Osteoblast (primary cell): ENCODE measurements at regions not wholly inside any gene's neighbourhood (a gene's known extent, or its start where the extent isn't known, plus 50 kb on each side); places are given as distances from the start of the nearest gene placed in this dataset.
"Not testable (repeated sequence)": the region's sequence is repeated elsewhere in the genome, so short reads cannot be mapped to it uniquely, and the experiment has no call there.

Source experiments
- DNase-seq: peaks from one replicate; pipeline ENCODE4 v3.0.0; 2011; ENCODE audit warnings: low spot score, mixed read lengths; ENCODE audit not compliant: insufficient read length; ENCODE audit errors: missing footprints
- H2AFZ ChIP-seq: 2 replicates; pipeline ENCODE4 v1.6.0; 2011; ENCODE audit warnings: mild to moderate bottlenecking, low read length
- H3K27ac ChIP-seq: 2 replicates; pipeline ENCODE4 v1.5.1; 2011; ENCODE audit warnings: mild to moderate bottlenecking, low read depth, low read length, moderate library complexity
- H3K27me3 ChIP-seq: 2 replicates; pipeline ENCODE4 v1.6.0; 2012; ENCODE audit warnings: mild to moderate bottlenecking, control low read depth, inconsistent platforms, low read length, moderate library complexity; ENCODE audit not compliant: insufficient read depth
- H3K36me3 ChIP-seq: 2 replicates; pipeline ENCODE4 v1.5.1; 2011; ENCODE audit warnings: mild to moderate bottlenecking, low read length, control low read depth, moderate library complexity; ENCODE audit not compliant: insufficient read depth
- H3K4me1 ChIP-seq: 2 replicates; pipeline ENCODE4 v1.5.1; 2011; ENCODE audit warnings: mild to moderate bottlenecking, low read length, control low read depth, moderate library complexity; ENCODE audit not compliant: insufficient read depth
- H3K4me2 ChIP-seq: 2 replicates; pipeline ENCODE4 v1.6.0; 2011; ENCODE audit warnings: mild to moderate bottlenecking, low read length; ENCODE audit not compliant: insufficient read depth
- H3K4me3 ChIP-seq: fragments of 200-600 bp; sonication (generic); 3 replicates; pipeline ENCODE4 v1.5.1; 2012; ENCODE audit warnings: mild to moderate bottlenecking, low read length, inconsistent platforms; ENCODE audit not compliant: insufficient read depth
- H3K79me2 ChIP-seq: 2 replicates; pipeline ENCODE4 v1.6.0; 2012; ENCODE audit warnings: mild to moderate bottlenecking, low read length, control low read depth, inconsistent platforms; ENCODE audit not compliant: insufficient read depth
- H3K9me3 ChIP-seq: 2 replicates; pipeline ENCODE4 v1.5.1; 2011; ENCODE audit warnings: low read depth, low read length, control low read depth
- H4K20me1 ChIP-seq: 2 replicates; pipeline ENCODE4 v1.6.0; 2012; ENCODE audit warnings: mild to moderate bottlenecking, low read length, control low read depth; ENCODE audit not compliant: insufficient read depth
- TF ChIP-seq, protein P1 (sequence below): IDR thresholded peaks from 2 replicates; pipeline ENCODE4 v1.5.1; 2011; ENCODE audit warnings: mild to moderate bottlenecking, low read depth, low read length, moderate library complexity; ENCODE audit errors: extremely low read depth

- not testable (repeated sequence) for H3K4me1 ChIP-seq, H3K9me3 ChIP-seq, H3K27me3 ChIP-seq, H4K20me1 ChIP-seq, H2AFZ ChIP-seq, H3K4me2 ChIP-seq, H3K79me2 ChIP-seq, DNase-seq, H3K36me3 ChIP-seq, H3K4me3 ChIP-seq, H3K27ac ChIP-seq
These were observed 246.4 kb downstream of the TMEM121 start for GRCh38 chr14:105772710-105773250.

DNA sequence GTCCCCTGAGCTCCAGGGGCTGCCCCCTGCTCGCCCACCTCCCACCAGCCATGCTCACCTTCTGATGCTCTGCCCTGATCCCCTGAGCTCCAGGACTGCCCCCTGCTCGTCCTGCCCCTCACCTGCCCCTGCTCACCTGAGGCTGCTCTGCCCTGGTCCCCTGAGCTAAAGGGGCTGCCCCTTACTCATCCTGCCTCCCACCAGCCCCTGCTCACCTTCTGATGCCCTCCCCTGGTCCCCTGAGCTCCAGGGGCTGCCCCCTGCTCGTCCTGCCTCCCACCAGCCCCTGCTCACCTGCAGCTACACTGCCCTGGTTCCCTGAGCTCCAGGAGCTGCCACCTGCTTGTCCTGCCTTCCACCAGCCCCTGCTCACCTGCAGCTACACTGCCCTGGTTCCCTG lies 247.2 kb downstream of the TMEM121 start:
- H3K4me1 ChIP-seq, result no peaks in the 10 kb centered on the region
- H4K20me1 ChIP-seq, result no peaks in the 10 kb centered on the region
- H3K27ac ChIP-seq, result no peak overlapping the region
- TF ChIP-seq, protein P1, sequence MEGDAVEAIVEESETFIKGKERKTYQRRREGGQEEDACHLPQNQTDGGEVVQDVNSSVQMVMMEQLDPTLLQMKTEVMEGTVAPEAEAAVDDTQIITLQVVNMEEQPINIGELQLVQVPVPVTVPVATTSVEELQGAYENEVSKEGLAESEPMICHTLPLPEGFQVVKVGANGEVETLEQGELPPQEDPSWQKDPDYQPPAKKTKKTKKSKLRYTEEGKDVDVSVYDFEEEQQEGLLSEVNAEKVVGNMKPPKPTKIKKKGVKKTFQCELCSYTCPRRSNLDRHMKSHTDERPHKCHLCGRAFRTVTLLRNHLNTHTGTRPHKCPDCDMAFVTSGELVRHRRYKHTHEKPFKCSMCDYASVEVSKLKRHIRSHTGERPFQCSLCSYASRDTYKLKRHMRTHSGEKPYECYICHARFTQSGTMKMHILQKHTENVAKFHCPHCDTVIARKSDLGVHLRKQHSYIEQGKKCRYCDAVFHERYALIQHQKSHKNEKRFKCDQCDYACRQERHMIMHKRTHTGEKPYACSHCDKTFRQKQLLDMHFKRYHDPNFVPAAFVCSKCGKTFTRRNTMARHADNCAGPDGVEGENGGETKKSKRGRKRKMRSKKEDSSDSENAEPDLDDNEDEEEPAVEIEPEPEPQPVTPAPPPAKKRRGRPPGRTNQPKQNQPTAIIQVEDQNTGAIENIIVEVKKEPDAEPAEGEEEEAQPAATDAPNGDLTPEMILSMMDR, result no peak
- DNase-seq, result no peak
- no peaks in the 10 kb centered on the region for H3K27me3 ChIP-seq
- no peak overlapping the region for H3K4me3 ChIP-seq
- H3K36me3 ChIP-seq, result no peaks in the 10 kb centered on the region
- H3K79me2 ChIP-seq, result no peaks in the 10 kb centered on the region
- H3K9me3 ChIP-seq, result no peaks in the 10 kb centered on the region
- H3K4me2 ChIP-seq, result no peak overlapping the region
- H2AFZ ChIP-seq, result no peak overlapping the region

- H2AFZ ChIP-seq, result no peak overlapping the region
- H3K4me3 ChIP-seq, result no peak overlapping the region
- TF ChIP-seq, protein P1, result no peak
- no peak overlapping the region for H3K27ac ChIP-seq
- H3K4me2 ChIP-seq, result no peak overlapping the region
- DNase-seq, result no peak
- no peaks in the 10 kb centered on the region for H4K20me1 ChIP-seq
- no peaks in the 10 kb centered on the region for H3K27me3 ChIP-seq
- no peaks in the 10 kb centered on the region for H3K36me3 ChIP-seq
- H3K4me1 ChIP-seq, result no peaks in the 10 kb centered on the region
- H3K79me2 ChIP-seq, result no peaks in the 10 kb centered on the region
- no peaks in the 10 kb centered on the region for H3K9me3 ChIP-seq
These were observed 247.6 kb downstream of the TMEM121 start for GRCh38 chr14:105774001-105774400.

DNA sequence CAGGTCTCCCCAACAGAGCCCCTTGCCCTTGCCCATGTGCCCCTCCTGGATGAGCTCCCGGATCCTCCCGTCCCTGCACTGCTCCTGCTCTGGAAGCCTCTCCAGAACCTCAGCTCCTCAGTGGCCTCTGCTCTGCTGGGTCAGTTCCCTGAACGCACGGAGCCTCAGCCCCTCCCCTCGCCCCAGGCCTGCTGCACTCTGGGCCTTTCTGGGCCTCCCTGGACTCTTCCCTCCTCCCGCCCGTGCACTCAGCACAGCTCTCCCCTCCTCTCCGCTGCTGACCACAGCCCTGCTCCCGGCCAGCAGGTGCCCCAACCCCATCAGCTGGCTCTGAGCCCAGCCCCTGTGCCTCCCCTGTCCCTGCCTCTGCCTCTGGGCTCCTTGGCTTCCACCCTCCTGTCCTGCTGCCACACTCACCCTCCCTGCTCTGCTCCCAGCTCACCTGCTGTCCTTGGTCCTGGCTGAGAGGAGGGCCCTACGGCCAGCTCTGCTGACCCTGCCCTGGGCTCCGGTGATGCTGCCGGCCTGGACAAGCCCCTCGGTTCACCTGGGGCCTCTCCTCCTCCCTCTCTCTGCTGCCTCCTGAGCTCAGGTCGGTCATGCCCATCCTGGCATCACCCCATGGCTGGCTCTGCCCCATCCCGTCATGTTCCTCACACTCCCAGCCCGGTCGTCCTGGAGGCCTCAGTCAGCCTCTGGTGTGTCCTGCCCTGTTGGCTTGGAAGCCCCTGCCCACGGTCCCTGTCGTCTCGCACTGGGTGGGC lies 248.4 kb downstream of the TMEM121 start:
- H3K27me3 ChIP-seq, H3K4me1 ChIP-seq, H3K27ac ChIP-seq, H3K4me2 ChIP-seq, H3K9me3 ChIP-seq, DNase-seq, H3K79me2 ChIP-seq, H2AFZ ChIP-seq, H4K20me1 ChIP-seq, H3K36me3 ChIP-seq, H3K4me3 ChIP-seq: not testable (repeated sequence)

DNA sequence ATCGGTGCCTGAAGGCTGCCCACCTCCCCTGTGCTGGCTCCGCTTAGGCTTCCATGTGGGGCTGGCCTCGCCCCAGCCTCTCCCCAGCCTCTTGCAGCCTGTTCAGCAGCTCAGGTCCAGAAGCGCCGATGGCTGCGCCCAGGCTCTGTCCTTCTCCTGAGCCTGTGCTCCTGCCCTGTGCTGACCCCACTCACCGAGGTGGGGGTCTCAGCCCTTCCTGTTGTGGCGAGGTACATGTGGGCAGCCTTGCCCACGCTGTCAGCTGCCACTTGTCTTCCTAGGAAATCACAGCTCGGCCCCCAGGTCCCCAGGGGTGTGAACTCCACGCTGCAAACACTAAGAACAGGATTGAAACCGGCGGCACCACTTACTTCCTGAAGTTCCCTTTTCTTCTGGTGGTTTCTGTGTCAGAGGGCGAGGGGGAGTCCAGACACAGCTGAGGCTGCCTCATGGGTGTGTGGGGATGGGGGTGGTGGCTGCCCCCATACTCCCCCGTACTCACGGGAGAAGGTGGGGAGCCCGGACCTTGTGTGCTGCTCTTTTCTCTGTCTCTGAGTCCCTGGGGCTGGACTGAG lies 249.1 kb downstream of the TMEM121 start:
- not testable (repeated sequence) for H3K9me3 ChIP-seq, H4K20me1 ChIP-seq, H3K4me3 ChIP-seq, H3K36me3 ChIP-seq, H3K27ac ChIP-seq, H3K79me2 ChIP-seq, H3K4me2 ChIP-seq, H3K4me1 ChIP-seq, H2AFZ ChIP-seq, H3K27me3 ChIP-seq, DNase-seq

DNA sequence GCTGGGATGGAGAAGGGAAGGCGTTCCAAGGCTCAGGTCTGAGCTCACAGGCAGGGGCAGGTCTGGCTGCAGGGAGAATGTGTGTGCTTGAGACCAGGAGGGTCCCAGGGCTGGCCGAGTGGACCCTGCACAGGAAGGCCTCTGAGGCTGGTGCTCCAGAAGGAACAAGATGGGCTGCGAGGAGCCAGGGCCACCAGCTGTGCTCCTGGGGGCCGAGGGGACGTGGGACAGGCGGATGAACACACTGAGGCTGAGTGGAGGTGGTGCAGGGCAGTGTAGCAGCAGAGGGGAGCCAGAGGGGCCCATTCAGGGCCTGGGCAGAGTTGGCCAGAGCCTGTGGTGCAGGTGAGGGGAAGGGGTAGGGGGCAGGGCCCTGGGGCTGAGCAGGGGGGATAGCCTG lies 249.7 kb downstream of the TMEM121 start:
- DNase-seq, H4K20me1 ChIP-seq, H3K4me1 ChIP-seq, H3K27ac ChIP-seq, H3K4me3 ChIP-seq, H3K36me3 ChIP-seq, H3K27me3 ChIP-seq, H3K4me2 ChIP-seq, H3K9me3 ChIP-seq, H2AFZ ChIP-seq, H3K79me2 ChIP-seq: not testable (repeated sequence)
